Fibroblast of the conjunctiva (primary cell): ENCODE measurements at regions not wholly inside any gene's neighbourhood (a gene's known extent, or its start where the extent isn't known, plus 50 kb on each side); places are given as distances from the start of the nearest gene placed in this dataset.

Source experiments
- DNase-seq: peaks from one replicate; pipeline ENCODE4 v3.0.0-alpha.2; 2010; ENCODE audit warnings: low read depth

DNA sequence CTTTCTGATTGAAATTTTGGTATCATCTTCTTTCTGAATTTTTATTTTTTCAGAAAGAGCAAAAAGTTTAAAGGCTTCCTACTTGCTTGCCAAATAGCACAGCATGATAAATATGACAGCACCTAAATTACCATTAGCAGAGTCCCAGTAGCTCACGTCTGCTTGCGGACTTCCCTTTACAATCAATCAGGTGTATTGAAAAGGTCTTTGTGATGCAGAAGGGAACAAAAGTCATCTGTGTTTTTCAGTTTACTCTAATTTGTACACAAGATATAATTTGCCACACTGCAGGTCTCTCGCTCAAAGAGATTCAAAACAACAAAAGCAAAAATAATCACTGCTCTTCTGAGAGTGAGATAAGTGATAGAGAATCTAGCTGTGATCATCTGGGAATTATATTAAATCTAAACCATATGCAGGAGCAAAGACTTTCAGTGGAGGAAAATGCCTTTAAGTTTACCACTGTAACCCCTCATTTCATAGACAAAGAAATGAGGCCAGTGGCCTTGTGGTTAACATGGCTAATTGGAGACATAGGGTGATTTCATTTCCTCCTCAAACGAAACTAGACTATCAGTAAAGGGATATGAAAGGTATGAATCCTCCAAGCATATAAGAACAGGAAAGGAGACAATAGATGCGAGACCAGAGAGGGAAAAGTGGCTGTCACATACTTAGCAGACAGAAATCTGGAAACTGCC, 240.8 kb upstream of the TMPO start:
- DNase-seq, result no peak

DNA sequence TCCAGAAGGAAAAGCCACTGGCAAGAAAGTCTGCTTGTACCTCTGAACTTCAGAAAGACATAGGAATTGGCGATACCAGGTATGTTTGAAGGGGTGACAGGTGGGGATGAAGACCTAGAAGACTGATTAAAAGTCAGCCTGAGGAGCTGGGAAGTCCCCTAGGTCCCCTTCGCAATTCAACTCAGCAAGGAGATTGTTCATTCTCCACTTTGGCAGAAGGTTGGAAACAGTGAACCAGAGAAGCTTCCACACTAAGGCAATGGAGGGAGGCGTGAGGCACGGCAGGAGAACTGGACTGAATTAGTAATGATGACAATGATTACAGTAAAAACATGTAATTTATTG, 240.3 kb upstream of the TMPO start:
- DNase-seq, result no peak

DNA sequence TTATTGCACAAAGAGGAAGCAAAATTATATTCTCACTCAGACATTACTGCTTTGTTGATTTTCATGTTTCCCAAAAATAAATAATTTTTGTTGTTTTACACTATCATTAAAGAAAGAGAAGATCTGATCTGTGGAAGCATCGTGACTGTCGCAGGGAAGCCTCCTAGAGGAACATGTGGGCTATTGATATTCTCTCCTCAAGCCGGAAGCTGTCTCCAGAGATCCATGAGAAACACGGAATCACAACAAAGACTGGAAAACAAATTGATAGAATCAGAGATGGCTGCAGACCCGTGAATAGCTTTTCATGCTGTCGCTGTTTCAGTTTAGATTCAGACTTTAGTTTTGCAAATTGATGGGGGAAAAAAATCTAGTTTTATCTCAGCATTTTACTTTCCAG, 235.2 kb upstream of the TMPO start:
- DNase-seq, result no peak

DNA sequence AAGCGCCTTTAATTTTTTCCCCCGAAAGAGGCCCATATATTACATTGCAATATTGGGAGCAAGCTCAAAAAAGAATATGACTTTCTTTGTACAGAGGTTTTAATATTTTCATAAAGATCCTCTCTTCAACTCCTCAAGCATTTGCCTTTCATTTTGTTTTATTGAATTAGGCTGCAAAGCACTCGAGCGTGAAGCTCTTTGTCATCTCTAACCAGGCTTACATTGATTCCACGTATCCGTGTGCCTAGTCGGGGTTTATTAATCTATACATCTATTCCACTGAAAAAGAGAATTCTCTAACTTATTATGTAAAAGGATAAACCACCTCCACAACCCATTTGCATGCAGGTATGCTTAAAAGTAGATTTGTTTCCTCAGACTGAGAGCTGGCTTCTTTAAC, 234.8 kb upstream of the TMPO start:
- no peak for DNase-seq

DNA sequence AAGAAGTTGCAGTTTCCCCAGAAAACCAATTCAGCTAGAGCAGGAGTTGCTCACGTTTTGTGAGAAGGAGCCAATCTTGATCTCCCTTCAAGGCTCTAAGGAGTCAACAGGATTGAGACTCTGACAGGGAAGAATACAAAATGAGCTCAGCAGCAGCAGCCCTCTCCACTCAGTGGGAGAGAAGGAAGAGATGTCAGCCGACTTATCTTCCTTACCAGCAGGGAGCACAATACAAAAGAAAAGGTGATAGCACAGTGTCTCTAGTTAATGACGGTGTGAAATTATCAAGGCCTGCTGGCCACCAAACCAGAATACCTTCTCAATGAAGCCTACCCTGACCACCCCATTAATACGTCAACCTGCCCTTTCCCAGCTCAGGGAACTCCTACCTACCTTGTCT, 223.6 kb upstream of the TMPO start:
- DNase-seq, result no peak

DNA sequence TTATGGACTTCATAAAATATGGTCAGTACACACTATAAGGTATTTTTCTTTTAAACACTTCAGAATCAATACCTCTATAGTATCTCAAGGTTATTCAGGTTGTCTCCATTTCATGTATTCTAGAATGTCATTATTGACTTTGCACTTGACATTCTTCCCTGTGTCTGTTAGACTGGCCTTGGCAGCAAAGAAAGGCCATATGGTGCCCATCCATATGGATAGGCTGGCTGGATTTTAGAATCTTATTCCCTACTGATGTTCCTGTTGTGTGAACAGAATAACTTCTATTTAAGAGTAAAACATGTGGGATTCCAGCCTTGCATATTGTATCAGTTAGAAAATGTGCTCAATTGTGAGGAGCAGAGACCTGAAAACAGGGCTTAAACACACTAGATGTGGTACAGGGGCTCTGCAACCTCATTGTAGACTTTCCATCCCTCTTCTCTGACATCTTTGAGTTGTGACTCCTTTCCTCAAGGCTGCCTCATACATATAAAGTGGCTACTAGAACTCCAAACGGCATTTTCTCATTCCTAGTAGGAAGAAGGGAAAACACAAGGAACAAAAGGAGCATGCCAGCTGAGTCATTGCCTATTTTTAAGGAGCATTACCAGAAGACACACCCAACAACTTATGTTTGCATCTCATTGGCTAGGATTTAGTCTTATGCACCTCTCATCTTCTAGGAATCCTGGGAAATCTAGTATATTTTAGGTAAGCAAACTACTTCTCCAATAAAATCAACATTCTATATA, 221.2 kb upstream of the TMPO start:
- no peak for DNase-seq

DNA sequence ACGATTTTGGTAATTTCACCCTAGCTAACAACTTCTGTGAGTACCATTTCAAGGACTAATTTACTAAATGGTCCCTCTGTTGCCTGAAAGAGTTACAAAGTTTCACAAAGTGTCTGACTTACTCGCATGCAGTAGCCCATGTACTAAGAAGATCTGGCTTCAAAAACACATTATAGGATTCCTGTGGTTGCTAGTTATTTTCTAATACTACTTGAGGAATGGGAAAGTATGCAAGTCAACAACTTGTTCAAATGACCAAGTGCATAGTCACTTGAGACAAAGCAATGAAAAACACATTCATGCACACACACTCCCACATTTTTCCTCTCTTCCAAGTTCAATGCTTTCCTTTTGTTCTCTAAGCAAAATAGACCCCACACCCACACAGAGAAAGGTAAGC, 219.7 kb upstream of the TMPO start:
- no peak for DNase-seq

DNA sequence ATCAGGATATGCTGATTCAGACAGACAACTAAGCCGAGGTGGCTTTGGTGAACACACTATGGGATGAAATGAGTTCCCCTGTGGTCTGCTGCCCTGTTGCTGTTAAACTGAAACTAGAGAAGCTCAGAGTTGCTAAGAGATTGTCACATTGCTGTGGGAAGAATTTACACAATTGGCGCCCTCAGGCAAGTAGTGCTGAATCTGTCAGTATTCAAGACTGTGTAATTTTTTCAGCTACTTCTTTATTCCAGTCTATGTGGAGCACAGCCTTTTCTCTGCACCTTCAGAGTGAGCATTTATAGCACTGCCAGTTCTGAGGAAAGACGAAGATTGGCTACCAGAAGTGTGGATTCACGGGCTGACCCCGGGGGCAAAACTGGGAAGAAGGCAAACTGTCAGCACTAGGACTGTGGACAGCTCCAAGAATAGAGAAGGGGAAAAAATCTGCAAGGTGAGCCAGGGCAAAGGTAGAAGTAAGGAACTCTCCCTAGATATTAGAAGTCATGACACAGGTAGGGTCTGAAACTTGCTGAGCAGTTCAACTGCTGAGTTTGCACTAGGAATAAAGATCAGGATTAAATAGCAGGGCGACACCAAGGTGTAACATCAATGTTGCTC, 218.8 kb upstream of the TMPO start:
- DNase-seq, result no peak

DNA sequence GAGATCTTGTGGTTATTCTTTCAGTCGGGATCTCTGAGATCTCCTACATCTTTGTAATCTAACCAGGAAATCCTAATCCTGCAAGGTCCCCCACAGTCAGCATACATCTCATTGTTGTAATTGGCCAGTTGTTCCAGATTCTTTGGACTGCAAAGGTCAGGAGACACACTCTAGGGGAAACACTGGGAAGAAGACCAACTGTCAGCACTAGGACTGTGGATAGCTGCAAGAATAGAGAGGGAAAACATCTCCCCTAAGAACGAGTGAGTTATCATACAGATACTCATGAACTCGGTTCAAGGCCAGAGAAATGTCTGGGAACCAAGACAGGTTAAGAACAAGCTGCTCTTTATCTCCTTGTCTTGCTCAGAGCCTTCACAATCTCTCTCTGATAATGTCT, 217.9 kb upstream of the TMPO start:
- DNase-seq, result no peak

DNA sequence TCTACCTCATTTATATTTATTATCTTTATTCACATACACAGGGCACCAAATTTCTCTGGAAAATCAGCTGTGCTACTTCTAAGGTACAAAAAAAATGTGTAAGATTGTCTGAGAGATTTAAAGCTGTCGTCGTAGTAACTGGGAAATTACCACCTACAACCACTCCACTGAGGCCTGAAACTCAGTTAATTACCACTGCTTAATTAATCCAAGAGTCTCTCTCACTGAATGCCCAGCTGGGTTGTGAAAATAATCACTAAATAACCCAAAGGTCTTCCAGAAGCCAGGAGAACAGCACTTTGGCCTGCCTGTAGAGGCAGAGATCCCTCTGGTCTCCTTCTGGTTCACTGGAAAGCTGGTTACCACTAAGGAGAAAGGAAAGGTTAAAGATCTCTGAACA, 207.2 kb upstream of the TMPO start:
- no peak for DNase-seq

DNA sequence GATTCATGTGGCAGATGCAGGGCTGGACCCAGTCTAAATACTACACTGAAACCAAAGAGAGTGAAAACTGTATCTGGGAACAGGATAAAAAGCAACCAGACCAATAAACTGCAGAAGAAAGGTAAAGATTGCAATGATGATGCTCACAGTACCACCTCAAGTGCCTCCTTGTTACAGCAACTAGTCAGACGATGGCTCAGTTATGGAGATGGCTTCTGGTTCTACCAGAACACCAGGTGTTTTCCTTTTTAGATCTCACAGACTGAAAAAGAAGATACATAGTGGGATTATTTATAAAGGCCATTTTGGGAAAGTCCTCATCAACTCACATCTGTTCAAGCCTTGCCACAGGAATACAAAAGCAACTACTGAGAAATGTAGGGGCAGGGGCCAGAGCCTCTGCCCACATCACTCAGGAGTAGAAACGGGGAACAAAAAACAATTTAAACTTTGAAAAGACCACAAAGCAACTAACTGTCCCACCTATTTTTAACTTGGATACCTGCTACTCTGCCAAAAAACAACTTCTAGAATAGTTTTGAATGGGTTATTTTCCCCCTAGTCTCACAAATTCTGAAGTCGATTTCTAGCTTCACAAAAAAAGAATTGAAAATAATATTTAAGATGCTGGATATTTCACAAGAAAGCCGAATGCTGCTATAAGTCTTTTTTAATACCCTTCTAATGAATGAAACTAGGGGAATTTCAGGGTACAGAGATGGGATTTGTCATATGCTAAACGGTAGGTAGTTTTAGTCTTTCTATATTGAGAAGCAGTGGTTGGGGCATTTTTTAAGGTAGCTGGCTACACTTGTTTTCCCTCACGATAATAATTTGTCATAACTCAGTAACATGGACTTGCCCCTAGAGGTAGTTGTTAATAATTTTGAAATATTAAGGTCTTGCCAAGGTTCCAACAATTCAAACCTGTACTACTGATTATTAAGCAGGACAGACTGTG, 197.2 kb upstream of the TMPO start:
- no peak for DNase-seq

DNA sequence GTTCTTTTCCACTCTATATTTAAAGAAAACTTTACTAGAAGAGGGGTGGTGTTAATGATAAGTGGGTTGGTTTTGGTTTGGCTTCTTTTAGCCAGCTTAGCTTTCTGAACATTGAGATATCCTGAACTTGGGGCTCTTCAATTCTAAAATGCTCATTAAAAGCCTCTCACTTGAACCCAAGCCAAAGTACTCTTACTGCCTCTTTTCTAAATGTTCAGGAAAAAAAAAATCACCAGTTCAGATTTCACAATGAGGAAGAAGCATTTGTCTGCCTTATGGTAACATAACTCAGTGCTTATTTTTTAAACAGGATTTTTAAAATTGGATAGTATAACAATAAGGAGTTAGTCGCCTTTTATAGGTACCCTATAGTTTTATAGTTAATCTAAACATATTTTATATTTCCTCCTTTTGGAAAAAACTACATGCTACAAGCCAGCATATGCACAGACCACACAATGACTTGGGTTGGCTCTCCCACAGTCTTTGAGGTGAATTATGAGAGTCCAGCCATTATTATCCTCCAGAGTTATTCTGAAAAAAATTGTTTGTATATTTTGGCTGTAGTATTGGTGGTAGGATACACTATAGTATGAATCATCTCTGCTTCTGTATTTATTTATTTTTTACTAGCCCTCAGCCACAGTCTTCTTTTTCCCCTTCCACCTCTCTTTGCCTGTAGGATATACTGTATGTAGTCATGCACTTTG, 195.5 kb upstream of the TMPO start:
- DNase-seq, result no peak

DNA sequence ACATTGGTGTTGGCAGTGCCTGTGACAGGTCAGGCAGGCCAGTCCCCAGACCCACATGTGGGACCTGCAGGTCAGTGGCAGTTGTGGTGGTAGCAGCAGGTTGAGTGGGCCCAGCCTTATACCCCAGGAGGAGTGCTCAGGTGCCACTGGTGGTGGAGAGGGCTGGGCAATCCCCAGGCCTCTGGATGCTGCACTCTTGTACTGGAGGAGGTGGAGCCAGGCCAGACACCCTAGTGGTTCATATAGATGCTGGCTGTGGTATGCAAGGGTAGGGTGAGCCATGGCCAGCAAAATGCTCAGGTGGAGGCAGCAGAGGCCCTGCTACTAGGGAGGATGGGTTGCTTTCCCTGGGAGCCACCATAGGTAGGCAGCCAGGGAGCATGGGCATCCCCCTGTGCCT, 190.4 kb upstream of the TMPO start:
- no peak for DNase-seq

DNA sequence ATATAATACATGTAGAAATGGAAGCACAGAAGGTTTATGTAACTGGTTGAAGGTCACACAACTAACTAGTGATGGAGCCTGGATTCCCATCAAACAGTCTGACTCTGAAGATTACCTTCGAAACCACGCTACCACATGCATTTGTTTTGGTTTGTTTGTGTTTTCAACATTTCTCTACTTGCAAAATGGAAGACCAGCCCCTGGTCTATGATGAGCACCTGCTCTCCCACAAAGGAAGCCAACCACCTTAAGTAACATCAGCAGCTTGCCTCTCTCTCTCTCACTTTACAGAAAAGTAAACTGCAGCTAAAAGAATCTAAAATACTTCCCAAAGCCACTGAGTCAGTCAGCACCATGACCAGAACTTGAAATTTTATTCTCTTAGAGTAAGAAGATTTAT, 186.9 kb upstream of the TMPO start:
- no peak for DNase-seq

DNA sequence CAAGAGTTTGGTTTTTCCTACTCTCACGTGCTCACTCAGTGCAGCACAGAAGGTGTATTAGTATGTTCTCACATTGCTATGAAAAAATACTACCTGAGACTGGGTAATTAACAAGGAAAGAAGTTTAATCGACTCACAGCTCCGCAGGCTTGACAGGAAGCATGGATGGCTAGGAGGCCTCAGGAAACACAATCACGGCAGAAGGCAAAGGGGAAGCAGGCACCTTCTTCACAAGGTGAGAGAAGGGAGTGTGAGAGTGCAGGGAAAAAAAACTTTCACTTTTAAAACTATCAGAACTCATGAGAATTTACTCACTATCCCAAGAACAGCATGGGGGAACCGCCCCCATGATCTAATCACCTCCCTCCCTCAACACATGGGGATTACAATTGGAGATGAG, 185.8 kb upstream of the TMPO start:
- no peak for DNase-seq

DNA sequence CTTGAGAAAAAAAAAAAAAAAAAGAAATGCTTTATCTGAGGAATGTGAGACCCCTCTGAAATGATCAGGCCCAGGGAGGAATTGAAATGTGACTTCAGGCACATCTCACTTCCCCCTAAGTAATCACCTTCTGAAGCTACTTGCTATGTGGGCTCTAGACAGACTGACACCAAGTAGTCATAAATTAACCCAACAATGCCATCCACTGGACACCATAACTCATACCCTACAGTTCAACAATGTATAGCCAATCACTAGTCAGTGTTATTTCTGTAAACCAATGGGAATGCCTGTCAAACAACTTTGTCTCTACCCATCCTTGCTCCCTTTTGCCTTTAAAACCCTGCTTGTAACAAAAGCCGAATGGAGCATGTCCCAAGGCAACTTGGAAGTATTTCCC, 182.7 kb upstream of the TMPO start:
- DNase-seq, result no peak

DNA sequence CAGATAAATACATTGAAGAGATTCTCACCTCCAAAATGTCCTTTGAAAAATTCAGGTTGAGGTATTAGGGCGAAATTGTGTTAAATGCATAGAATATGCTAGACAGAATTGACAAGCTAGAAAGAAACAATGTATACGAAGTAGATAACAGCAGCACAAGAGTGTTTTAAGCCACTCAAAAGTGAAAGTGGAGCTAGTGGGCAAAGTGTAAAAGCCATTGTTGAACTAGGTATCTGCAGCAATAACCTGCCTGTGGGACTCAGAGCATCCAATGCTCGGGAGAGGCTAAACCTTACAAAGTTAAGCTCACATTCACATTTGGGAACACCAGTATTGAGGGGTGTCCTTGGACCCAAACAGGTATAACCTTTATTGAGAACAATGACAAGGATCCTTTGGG, 180.6 kb upstream of the TMPO start:
- no peak for DNase-seq

DNA sequence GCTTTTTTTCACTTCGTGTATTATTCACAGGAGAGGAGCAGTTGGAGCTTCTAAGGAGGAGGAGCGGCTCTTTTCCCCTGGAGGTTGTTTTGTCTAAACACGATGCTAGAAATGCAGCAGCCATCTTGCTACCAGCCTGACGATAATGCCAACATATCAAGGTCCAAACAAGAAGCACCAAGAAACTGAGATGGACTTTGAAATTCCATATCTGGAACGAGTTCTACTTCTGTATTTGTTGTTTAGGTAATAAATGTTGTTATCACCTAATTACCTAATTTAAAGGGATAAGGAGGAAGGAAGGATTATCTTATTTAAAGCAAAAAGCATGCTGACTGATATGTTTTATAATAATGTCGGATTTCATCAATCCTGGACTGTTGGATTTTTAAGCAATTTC, 174.4 kb upstream of the TMPO start:
- DNase-seq, result no peak

DNA sequence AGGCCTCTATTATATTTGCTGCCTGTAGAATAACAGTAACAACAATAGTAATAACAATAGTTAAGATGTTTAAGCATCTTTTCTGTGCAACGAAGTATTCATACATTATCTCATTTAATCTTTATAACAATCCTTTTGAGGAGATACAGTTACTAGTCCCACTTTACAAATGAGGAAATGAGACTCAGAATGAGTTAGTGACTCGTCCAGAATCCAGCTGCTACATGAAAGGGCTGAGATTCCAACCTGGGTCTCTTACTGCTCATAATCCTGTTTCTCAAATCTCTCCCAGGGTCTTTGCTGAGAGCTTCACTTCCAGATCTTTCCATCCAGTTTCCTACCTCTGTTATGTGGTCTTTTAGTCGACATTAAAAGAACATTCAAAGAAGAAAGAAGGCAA, 173.7 kb upstream of the TMPO start:
- no peak for DNase-seq

DNA sequence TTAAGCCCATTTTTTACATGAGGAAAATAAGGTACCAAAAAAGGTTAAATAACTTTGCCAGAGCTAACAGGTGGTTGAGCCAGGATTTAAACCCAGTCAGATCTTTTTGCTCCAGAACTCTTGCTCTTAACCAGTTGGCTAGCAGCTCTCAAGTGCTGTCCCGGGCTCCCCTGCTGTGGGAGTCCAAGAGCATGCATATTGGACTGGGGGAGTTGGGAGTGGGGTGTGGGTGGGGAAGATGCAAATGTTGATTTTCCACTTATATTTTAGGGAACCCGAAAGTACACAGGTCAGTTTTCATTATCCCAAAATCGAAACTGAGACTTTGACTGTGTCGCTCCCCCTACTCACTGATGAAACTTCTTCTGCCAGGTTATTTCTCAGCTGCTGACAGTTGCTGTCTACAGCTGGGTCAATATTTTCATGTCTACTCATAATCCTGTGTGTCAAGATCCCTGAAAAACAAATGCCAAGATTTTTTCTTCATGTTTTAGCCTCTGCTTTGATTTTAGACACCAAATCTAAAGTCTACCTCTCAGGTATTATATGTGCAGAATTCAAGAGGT, 172.3 kb upstream of the TMPO start:
- no peak for DNase-seq
